ENCODE measurements at regions not wholly inside any gene's neighbourhood (a gene's known extent, or its start where the extent isn't known, plus 50 kb on each side); places are given as distances from the start of the nearest gene placed in this dataset.

- no peaks in the 10 kb centered on the region for H3K36me3 ChIP-seq (ENCODE audit: insufficient read depth, low read length)
- no peaks in the 10 kb centered on the region for H3K27me3 ChIP-seq (ENCODE audit: insufficient read depth, low read length)
- H3K27ac ChIP-seq (ENCODE audit: low read depth, low read length, poor library complexity, severe bottlenecking) = no peak overlapping the region
- TF ChIP-seq CTCF (IDR thresholded peaks at IDR 0.05; ENCODE audit: low read length) (no peak), EZH2 (IDR thresholded peaks at IDR 0.05; ENCODE audit: borderline replicate concordance, low read length) (no peak)
- H3K9me3 ChIP-seq (ENCODE audit: low read length) = no peaks in the 10 kb centered on the region
- no peak overlapping the region for H3K4me3 ChIP-seq (ENCODE audit: low read depth, low read length, poor library complexity, severe bottlenecking)
- H3K4me1 ChIP-seq (ENCODE audit: insufficient read depth, low read length, severe bottlenecking) = no peaks in the 10 kb centered on the region
- H3K9ac ChIP-seq (ENCODE audit: low read length) = no peak overlapping the region
- no peaks in the 10 kb centered on the region for H4K20me1 ChIP-seq (ENCODE audit: insufficient read depth, low read length)
- H3K9me2 ChIP-seq (ENCODE audit: low read depth, low read length) = no peaks in the 10 kb centered on the region
- H2AFZ ChIP-seq (ENCODE audit: low read length) = no peak overlapping the region
- H3K79me2 ChIP-seq (ENCODE audit: insufficient read depth, low read length) = no peaks in the 10 kb centered on the region
- no peak overlapping the region for H3K4me2 ChIP-seq (ENCODE audit: low read length)
- H3F3A ChIP-seq (ENCODE audit: insufficient read depth, low read length) = no peaks in the 10 kb centered on the region
These were observed 1037.9 kb upstream of the DDX18 start for GRCh38 chr2:116776556-116776955.

GRCh38 chr2:116787848-116788247, 1026.6 kb upstream of the DDX18 start:
- Histone ChIP-seq H3K27ac (ENCODE audit: low read depth, low read length, poor library complexity, severe bottlenecking) (no peak overlapping the region), H4K20me1 (ENCODE audit: insufficient read depth, low read length) (no peaks in the 10 kb centered on the region), H3F3A (ENCODE audit: insufficient read depth, low read length) (no peaks in the 10 kb centered on the region), H2AFZ (ENCODE audit: low read length) (no peak overlapping the region), H3K4me3 (ENCODE audit: low read depth, low read length, poor library complexity, severe bottlenecking) (no peak overlapping the region), H3K36me3 (ENCODE audit: insufficient read depth, low read length) (no peaks in the 10 kb centered on the region), H3K9ac (ENCODE audit: low read length) (no peak overlapping the region), H3K4me2 (ENCODE audit: low read length) (no peak overlapping the region), H3K9me3 (ENCODE audit: low read length) (no peaks in the 10 kb centered on the region), H3K27me3 (ENCODE audit: insufficient read depth, low read length) (no peaks in the 10 kb centered on the region), H3K79me2 (ENCODE audit: insufficient read depth, low read length) (no peaks in the 10 kb centered on the region), H3K4me1 (ENCODE audit: insufficient read depth, low read length, severe bottlenecking) (no peaks in the 10 kb centered on the region), H3K9me2 (ENCODE audit: low read depth, low read length) (no peaks in the 10 kb centered on the region)
- no peak for TF ChIP-seq EZH2 (IDR thresholded peaks at IDR 0.05; ENCODE audit: borderline replicate concordance, low read length)
- no peak for TF ChIP-seq CTCF (IDR thresholded peaks at IDR 0.05; ENCODE audit: low read length)

GRCh38 chr2:116802671-116803070, 1011.8 kb upstream of the DDX18 start:
- no peaks in the 10 kb centered on the region for H3K9me2 ChIP-seq (ENCODE audit: low read depth, low read length)
- TF ChIP-seq EZH2 (IDR thresholded peaks at IDR 0.05; ENCODE audit: borderline replicate concordance, low read length) (no peak), CTCF (IDR thresholded peaks at IDR 0.05; ENCODE audit: low read length) (no peak)

More at GRCh38 chr2:116802671-116803070, 1011.8 kb upstream of the DDX18 start:
- H3K4me3 ChIP-seq (ENCODE audit: low read depth, low read length, poor library complexity, severe bottlenecking) = no peak overlapping the region
- H3K79me2 ChIP-seq (ENCODE audit: insufficient read depth, low read length) = no peaks in the 10 kb centered on the region
- no peak overlapping the region for H3K27ac ChIP-seq (ENCODE audit: low read depth, low read length, poor library complexity, severe bottlenecking)
- H3K4me1 ChIP-seq (ENCODE audit: insufficient read depth, low read length, severe bottlenecking) = no peaks in the 10 kb centered on the region
- no peak overlapping the region for H2AFZ ChIP-seq (ENCODE audit: low read length)
- no peaks in the 10 kb centered on the region for H4K20me1 ChIP-seq (ENCODE audit: insufficient read depth, low read length)
- no peak overlapping the region for H3K9ac ChIP-seq (ENCODE audit: low read length)
- H3K27me3 ChIP-seq (ENCODE audit: insufficient read depth, low read length) = no peaks in the 10 kb centered on the region
- H3K4me2 ChIP-seq (ENCODE audit: low read length) = no peak overlapping the region
- no peaks in the 10 kb centered on the region for H3K36me3 ChIP-seq (ENCODE audit: insufficient read depth, low read length)
- no peaks in the 10 kb centered on the region for H3K9me3 ChIP-seq (ENCODE audit: low read length)
- no peaks in the 10 kb centered on the region for H3F3A ChIP-seq (ENCODE audit: insufficient read depth, low read length)
